HG03039 (cell line): ENCODE measurements at regions not wholly inside any gene's neighbourhood (a gene's known extent, or its start where the extent isn't known, plus 50 kb on each side); places are given as distances from the start of the nearest gene placed in this dataset.
"Not testable (repeated sequence)": the region's sequence is repeated elsewhere in the genome, so short reads cannot be mapped to it uniquely, and the experiment has no call there.

Experiments used
- ATAC-seq: cut with Tn5 transposase; IDR thresholded peaks from one replicate; pipeline ENCODE4 v1.9.1; 2021; ENCODE audit warnings: mild to moderate bottlenecking, moderate library complexity; ENCODE audit not compliant: unreplicated experiment

GRCh38 chr4:157701695-157701994 is 471.2 kb downstream of the GASK1B start:
- no peak for ATAC-seq

GRCh38 chr4:157700898-157701694 is 471.7 kb downstream of the GASK1B start:
- no peak for ATAC-seq

DNA sequence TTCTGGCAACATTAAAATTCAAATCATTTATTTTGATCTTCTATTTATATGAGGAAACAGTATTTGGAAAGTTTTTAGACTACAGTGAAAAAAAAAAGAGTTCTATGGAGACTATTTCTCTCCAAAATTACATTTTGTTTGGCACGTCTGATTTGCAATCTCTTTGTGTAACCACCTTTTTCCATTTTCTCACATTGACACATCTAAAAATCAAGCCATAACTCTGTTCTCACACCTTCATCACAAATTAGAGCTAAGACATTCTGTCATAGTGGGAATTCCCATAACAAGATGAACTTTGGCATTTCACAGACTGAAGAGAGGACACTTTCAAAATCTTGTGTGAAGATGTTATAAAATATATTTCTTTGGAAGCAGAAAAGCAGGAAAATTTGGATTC is 468.9 kb downstream of the GRIA2 start:
- no peak for ATAC-seq

DNA sequence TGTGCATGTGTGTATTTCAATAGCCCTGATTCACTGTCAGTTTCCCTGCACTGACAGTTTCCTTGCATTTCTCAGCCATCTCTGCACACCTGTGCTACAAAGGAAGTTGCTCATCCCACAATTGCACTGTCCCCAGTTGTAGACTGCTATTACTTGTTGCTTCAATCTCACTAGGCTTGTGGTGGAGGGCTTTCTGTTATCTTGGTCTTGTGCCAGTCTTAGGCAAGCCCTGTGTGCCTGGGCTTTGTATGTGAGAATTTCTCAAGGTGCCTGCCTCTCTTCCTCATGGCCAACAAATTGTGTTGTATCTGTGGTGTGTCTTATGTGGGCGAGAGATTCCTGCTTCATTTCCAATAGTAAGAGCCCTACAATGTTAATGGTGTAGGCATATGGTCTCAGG is 467.4 kb downstream of the GRIA2 start:
- ATAC-seq, result no peak

DNA sequence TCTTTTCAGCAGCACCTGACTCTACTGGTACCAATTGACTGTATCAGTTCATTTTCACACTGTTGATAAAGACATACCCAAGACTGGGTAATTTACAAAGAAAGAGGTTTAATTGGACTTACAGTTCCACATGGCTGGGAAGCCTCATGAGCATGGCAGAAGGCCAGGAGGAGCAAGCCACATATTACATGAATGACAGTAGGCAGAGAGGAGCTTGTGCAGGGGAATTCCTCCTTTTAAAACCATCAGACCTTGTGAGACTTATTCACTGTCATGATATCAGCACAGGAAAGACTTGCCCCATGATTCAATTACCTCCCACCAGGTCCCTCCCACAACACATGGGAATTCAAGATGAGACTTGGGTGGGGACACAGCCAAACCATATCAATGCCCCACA is 458.8 kb downstream of the GRIA2 start:
- ATAC-seq, result not testable (repeated sequence)

- no peak for ATAC-seq
Measured at GRCh38 chr4:157678478-157678877, 457.9 kb downstream of the GRIA2 start.

DNA sequence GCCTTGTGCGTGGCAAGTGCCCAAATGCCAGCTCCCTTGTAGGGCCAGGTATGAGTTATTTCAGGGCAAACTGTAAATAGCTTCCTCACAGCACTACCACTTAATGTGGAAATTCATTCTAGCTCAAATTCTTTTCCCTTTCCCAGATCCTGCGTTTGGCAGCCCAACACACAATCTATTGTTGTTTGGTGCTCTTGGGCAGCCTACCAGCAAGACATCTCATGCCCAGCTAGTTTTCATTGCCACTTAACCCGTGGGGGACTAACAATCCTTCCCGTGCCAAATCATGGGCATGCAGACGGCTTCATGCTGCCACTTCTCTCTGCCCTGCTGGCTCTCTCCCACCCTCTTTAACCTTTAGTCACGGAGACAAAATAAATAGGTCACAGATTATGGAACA is 454.2 kb downstream of the GRIA2 start:
- ATAC-seq, result no peak

DNA sequence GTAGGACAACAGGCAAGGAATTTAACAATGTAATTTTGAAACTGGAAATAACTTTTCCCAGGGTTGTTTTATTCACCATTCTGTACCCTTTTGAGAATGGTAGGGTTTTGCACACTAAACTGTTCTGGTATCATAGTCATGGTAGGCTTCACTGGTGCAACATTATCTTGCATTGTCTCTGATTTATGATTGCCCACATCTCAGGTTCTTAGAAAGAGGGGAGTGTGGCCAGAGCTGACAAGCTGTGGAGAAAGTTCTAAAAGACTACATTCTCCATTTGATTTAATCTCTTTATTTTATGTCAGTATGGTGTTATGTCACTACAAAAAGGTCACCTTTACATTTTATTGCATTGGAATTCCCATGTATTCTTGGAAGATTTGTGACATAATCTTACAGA is 447.3 kb downstream of the GRIA2 start:
- ATAC-seq, result no peak

DNA sequence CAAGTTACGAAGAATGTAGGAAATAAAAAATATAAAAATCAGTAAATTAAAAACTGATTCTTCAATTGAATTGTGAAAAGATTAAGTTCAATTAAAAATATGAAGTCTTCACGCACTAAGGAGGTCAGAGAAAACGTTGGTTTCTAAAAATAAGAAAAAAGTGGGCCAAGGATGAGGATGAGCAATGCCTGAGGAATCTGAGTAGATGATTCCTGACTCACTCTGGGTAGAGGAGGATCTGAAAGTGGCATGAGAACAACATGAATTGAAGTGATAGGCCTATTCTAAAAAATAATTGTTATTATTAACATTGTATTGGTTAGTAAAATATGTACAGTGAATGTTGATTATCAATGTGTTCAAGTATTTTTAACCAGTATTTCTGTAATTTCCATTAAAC is 444.2 kb downstream of the GRIA2 start:
- no peak for ATAC-seq

GRCh38 chr4:157655096-157655809 is 434.7 kb downstream of the GRIA2 start:
- no peak for ATAC-seq

DNA sequence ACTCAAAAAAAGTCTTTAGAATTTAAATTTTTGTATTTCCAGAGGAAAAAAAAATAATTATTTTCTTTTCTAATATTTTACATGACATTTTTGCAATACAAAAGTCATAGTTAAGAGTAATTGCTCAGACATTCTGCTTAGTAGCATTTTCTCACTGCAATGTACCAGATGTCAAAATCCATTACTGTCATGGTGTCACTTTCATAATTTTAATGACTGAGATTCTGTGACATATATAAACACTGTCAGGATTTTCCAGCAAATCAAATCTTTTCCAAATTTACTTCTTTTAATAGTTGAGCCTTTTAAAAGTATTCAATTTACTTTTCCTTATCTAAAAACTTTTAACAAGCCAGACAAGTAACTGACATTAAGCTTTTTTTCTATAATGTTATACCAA is 422.7 kb downstream of the GRIA2 start:
- no peak for ATAC-seq

GRCh38 chr4:157634057-157634456 is 413.5 kb downstream of the GRIA2 start:
- ATAC-seq, result no peak

GRCh38 chr4:157616741-157617472 is 396.4 kb downstream of the GRIA2 start:
- no peak for ATAC-seq

GRCh38 chr4:157607996-157608395 is 387.5 kb downstream of the GRIA2 start:
- no peak for ATAC-seq

DNA sequence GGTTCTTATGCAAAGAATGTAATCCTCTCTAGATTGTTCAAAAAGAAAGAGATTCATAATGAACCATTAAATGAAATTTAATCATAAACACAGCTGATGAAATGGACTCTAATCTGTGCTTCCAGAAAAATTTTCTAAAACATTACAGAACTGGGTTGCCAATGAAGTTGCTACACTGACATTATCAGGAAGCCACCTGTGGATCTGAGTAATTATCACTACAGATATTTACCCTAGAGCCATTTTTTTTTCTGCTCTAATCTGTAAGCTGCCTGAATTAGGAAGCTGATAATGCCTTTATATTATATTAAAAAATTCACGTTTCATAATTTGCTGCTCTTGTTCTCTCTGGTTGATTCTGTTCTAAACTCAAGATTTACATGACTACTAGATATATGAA is 380.1 kb downstream of the GRIA2 start:
- no peak for ATAC-seq

GRCh38 chr4:157591245-157591644 is 370.7 kb downstream of the GRIA2 start:
- ATAC-seq, result no peak

DNA sequence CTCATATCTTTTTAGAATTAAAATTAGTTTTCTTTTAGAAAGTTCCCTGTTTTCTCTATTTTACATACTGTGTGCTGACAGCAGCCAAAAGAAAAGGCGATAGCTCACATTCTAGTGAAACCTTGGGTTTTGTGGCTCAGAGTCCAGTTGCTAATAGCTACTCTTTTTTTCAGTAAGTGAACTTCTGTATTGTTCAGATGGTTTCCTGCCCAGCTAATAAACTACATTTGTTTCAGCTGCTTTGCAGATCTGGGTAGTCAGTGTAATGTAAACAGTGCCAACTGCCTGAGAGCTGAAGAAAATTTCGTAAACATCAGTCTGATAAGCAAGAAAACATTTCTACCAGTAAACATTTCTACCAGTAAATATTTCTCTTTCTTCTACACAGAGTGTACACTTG is 370.2 kb downstream of the GRIA2 start:
- no peak for ATAC-seq

DNA sequence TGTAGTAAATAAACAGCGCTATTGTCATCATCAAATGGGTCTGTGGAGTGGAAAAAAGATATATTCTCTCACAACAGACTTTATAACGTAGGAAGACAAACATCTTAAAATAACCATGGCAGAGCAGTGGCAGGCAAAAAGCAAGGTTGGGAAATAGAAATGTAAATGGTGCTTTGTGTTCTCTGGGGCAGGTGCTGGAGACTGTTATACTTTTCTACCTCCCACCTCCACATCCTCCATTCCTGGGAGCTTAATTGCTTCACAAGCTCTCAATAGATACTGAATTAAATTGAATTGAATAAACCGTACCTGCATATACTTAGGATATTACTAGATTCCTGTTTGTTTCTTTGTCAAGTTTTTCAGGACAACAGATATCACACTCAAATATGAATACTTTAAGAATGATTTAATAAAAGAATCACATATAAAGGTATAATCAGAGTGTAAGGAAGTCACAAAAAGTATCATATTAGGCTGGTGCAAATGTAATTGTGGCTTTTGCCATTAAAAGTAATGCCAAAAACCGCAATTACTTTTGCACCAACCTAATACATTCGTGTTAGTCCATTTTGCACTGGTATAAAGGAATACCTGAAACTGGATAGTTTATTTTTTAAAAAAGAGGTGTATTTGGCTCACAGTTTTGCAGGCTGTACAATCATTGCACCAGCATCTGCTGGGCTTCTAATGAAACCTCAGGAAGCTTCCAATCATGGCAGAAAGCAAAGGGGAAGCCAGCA is 367.3 kb downstream of the GRIA2 start:
- ATAC-seq, result no peak

DNA sequence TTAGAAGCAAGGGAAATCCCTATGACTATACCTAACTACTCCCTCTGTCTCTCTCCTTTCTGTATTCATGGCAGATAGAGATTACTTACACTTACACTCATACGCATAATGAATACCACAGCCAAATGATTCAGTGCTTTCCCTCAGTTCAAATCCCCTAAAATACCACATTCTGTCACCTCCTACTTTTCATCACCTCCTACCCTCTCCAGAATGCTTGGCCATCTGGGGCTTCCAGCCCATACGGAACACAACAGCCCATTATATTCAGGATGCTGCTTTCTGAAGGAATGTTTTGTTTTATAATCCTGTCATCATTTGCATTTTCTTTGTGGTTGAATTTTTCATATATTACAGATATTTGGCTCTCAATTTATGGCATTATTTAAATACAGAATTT is 361.6 kb downstream of the GRIA2 start:
- ATAC-seq, result no peak

GRCh38 chr4:157576671-157577217 is 356.2 kb downstream of the GRIA2 start:
- no peak for ATAC-seq

GRCh38 chr4:157575339-157575738 is 354.8 kb downstream of the GRIA2 start:
- ATAC-seq, result no peak
